NCI-H82 treated with DMSO at 0.1 percent for 48 hours (cell line): ENCODE measurements at regions not wholly inside any gene's neighbourhood (a gene's known extent, or its start where the extent isn't known, plus 50 kb on each side); places are given as distances from the start of the nearest gene placed in this dataset.
"Not testable (repeated sequence)": the region's sequence is repeated elsewhere in the genome, so short reads cannot be mapped to it uniquely, and the experiment has no call there.

Experiments used
- DNase-seq: peaks from one replicate; lab custom pipeline; 2025; ENCODE audit not compliant: unreplicated experiment; lab: John Stamatoyannopoulos, UW

DNA sequence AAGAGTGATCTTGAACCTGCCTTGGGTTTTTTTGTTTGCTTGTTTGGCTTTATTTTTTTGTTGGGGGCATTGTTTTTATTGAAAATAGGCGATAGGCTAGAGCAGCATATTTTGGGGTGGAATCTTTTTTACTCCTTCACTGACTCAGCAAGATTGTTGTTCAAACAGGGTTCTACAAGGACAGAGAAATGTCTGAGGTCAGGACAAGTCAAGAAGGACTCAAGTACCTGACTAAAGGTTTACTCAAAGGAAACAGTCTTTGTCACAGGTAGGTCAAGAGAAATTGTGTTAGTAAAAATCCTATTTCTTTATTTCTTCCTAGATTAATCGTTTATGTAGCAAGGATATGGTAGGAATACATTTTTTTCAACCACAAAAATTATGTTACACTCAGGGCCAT is 1564.0 kb upstream of the CDH9 start:
- DNase-seq = no peak

DNA sequence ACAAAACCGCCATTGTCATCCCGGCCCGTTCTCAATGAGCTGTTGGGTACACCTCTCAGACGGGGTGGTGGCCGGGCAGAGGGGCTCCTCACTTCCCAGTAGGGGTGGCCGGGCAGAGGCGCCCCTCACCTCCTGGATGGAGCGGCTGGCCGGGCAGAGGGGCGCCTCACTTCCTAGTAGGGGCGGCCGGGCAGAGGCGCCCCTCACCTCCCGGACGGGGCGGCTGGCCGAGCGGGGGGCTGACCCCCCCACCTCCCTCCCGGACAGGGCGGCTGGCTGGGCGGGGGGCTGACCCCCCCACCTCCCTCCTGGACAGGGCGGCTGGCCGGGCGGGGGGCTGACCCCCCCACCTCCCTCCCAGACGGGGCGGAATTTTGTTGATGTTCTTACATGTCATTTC is 1558.3 kb upstream of the CDH9 start:
- not testable (repeated sequence) for DNase-seq

DNA sequence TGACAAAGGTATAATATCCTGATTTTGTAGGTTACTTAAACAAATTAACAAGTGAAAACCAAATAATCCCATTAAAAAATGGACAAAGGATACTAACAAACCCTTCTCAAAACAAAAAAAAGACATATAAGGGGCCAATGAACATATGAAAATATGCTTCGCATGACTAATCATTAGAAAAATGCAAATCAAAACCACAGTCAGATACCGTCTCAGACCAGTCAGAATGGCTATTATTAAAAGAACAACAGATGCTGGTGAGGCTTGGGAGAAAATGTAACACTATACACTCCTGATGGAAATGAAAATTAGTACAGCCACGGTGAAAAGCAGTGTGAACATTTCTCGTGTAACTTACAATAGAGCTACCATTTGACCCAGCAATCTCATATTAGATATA is 1542.2 kb upstream of the CDH9 start:
- no peak for DNase-seq

DNA sequence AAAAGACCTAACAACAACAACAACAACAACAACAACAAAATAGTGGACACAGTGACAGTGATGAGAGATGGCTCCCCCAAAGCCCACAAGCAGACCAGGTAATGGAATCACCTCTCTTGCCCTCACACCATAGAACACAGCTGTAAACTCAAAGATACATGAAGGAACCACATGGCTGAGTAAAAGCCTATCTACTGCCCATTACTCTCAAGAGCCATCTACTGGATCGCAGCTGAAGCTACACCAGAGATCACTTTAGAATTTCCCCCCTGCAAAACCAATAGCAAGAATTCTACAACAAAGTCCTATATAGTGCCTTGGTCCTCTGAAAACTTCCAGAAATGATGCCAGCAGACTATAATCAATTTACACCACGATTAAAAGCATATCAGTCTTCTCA is 1537.6 kb upstream of the CDH9 start:
- no peak for DNase-seq

DNA sequence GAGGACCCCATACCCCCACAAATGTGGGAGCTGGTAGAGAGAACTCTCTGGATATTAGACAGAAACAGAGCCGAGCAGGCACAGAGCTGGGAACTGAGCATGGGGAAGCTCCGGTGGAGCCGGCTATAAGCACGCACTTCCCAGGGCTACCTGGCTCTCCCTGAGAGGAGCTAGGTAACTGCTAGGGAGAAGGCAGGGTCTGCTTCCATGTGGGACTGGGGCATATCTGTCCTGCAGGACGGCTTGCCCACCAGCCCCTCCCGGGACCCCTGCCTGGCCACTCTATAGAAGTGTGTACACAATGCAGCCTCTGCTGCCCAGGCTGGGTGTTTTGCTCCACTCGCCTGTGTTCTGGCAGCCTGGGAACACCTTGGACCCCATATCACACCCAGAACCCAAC is 1537.0 kb upstream of the CDH9 start:
- no peak for DNase-seq

DNA sequence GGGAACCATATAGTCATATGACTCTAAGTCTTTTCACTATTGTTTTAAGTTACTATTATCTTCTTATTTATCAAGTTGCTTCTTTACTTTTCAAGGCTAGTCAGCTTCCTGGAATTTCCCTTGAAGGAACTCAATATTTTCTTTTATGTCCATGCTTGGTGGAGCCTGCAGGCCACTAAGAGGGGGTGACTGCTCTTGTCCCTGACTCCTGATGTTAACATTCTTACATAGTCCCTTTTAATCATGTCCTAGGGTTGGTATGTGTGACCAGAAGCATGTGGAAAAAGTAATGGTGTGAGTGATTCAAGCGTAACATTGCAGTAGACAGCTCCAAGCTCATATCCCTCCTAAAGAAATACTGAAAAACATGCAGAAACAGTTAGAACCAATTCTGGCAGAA is 1536.2 kb upstream of the CDH9 start:
- DNase-seq = no peak

DNA sequence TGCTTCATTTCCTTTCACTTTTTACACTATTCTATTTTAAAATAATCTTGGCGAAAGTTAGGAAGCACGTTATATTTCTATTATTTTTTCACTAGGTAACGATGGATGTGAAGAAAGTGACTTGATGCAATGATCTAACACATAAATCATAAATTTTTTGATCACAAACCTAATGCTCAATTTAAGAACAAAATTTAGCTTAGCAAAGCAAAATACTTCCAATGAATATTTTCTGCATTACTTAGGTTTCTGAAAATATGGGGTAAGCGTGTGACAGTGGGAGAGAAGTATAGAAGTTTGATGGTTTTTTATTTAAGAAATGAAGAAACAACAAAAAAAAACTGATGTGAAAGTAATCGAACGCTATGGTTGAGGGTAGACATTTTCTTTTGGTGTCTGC is 1528.7 kb upstream of the CDH9 start:
- no peak for DNase-seq

DNA sequence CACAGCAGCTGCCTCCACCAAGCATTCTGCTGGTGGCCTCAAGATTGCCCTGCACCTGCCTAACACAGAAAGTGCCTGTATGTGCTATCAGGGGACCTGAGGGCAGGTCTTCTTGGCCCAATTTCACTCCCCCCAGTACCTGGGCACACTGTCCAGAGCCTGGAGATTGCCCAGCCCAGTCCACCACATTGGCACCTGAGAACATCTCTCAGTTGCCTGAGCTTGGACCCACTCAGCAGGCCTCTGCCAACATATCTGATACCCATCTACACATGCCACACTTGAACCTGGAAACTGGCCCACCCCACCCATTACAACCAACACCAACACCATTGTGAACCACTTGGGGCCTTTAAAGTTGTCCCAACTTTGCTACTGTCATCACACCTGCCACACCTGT is 1523.1 kb upstream of the CDH9 start:
- no peak for DNase-seq

DNA sequence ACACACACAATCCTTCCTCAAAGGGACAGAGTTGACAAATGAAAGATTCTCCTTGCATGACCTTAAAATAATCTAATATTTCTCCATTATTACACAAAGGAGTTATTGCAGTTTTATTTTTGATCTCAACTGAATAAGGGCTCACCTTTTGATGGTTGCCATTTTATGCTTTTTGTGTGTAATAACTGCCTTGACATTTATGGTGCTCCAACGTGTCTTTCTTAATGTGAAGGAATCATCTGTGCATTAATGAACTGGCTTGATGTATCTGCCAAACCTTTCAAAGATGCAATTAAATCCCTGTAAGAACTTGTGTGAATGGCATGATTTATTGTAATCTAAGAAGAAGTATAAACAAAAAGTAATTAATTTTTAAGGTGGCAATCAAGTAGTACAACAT is 1519.8 kb upstream of the CDH9 start:
- DNase-seq = no peak

DNA sequence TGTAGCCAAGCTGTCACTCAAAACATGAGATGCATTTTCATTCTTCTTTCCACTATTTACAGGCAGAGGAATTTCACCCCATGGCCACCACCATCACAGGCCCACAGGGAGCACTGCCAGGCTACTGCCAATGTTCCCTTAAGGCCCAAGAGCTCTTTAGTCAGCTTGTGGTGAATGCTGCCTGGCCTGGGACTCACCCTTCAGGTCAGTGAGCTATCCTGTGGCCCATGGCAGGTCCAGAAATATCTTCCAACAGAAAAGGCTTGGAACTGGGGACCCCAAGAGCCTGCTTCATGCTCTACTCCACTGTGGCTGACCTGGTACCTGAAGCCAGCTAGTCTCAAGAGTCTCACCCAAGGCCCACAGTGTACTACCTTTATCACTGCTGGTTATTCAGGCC is 1518.7 kb upstream of the CDH9 start:
- DNase-seq = no peak

DNA sequence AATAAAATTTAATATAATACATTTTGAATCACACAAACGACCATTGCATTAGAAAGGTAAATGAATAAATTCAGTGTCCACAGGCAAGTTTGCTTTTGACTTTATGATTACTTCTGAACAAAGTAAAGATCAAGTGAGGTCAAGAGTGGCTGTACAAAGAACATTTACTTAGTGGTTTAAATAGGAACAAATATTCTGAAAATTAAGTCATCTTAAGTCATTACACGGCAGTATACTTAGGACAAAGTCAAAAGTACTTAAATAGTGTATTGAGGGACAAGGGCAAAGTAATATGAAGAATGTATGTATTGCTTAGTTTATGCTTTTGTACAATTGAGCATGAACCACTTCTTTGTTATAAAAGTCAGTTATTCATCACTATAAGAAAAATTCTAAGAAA is 1511.2 kb upstream of the CDH9 start:
- DNase-seq = no peak

DNA sequence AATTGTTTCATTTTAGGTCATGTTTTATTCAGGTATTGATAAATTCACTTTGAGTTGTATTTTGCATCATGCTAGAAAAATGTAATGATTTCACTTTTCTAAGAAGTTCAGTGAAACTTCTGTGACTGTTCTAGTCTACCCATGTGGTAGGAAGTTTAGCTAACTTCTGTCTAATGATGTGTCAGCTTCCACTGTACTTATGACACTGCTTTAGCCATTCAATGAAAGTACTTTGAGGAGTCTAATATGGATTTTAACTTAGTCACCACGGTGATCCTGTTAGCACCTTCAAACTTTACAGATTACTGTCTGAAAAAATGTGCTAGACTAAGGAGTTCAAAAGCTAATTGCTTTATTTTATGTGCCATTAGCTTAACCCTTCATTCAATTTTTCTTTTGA is 1510.5 kb upstream of the CDH9 start:
- DNase-seq = no peak

DNA sequence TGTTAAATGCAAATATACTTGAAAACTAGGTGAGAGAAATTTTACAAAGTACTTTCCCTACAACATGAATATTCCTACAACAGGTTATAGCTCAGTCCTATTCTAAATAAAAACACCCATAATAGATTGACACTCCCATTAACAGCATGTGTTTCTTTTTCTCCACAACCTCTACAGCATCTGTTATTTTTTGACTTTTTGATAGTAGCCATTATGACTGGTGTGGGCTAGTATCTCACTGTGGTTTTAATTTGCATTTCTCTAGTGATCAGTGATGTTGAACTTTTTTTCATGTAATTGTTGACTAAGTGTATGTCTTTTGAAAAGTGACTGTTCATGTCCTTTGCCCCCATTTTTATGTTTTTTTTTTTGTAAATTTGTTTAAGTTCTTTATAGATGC is 1506.1 kb upstream of the CDH9 start:
- no peak for DNase-seq

DNA sequence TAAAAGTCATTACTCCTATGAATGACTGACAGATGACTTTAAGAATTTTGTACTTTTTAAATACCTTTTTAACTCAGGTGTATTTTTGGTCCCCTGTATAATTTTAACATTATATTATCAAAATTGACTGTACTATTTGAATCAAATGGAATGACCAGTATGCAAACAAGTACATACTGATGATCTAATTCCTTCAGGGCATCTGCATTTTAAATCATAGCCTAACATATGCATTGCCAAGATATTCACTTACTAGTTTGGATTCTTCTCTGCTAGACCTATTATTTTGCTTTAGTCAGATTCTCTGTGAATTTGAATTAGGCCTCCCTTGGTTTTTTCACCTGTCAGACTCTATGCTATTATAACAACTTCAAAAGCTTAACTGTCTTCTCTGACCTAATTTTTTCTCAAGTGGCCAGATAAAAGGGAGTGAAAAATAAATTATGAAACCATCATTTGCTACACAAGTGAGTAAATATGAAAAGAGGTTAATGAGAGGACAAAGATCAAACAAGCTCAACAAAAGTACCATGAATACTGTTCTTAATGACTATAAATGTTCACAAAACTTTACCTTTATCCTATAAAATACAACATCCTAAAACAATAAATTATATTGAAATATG is 1505.2 kb upstream of the CDH9 start:
- no peak for DNase-seq

DNA sequence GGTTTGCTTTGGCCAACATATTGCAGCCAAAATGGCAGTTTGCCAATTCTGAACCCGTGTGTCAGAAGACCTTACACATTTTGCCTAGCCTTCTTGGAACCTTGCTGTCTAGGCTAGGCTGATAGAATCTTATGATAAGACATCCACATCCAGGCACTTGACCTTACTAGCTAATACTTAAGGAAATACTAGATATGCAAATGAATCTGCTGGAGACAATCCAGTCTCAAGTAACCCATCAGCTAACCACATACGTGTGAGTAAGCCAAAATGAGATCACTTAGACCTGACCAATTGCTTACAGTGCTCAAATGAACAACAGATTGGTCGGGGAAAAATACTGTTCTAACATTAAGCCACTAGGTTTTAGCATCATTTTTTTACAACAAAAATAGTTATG is 1504.6 kb upstream of the CDH9 start:
- no peak for DNase-seq

DNA sequence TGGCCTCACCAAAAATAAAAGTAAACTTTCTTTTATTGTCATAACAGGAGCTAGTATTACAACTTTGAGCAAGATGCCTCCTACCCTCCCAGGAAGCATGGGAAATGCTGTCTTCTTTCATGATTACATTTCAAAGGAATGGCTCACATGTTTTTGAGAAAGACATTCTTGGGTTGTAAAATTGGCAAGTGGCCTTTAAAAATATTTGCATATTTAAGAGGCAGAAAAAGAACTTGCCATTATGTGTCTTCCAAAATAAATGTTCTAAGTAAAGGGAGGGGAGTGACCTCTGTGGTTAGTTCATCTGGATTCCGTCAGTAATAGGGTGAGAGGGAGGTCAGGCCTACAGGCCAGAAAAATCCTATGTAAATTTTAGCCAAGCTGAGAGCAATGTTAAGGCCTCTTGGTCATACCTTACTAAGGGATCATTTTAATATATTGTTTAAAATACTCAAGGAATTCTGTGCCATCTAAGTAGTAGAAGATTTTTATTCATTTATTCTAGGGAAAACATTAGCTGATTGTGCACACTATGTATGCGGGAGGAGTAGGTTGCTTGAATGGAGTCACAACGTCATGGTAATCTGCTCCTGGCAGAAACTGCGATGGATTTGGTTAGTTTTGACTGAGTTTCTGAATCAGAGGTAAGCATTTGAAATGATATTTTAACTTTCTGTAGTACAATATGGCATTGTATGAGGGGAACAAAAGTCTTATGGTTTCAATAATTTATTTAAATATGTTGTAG is 1485.7 kb upstream of the CDH9 start:
- DNase-seq = no peak

DNA sequence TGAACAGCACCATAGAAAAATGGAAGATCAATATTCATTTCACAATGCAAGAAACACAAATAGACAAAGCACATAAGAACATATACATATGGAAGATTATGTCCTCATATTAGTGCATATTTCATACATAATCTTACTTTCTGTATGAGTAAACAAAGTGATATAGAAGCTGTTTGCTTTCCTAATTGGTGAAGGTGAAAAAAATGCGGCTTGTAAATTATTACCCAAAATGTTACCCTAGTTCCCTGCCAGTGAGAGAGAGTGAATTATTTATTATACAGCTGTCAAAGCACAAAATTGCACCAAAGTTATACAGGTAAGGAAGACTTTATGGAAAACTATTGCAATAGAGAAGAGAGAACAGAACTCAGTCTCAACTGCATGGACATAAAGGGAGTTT is 1485.0 kb upstream of the CDH9 start:
- DNase-seq = no peak

DNA sequence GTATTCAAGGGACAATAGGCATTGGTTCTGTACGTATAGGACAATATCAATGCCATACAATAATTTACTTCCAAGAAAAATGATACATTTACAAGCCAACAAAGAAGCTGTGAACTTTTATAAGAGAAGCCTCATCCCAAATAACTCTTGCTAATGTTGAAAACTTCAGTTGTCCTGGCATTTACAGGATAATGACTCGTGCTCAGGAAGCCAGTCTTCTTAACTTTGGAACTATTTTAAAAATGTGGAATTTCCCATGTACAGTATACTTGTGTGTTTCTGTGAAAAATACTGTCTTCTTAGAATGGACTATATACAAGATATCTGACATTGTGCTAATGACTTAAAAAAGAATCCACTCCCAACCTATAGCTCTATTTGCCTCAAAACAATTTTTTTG is 1479.3 kb upstream of the CDH9 start:
- DNase-seq = no peak

DNA sequence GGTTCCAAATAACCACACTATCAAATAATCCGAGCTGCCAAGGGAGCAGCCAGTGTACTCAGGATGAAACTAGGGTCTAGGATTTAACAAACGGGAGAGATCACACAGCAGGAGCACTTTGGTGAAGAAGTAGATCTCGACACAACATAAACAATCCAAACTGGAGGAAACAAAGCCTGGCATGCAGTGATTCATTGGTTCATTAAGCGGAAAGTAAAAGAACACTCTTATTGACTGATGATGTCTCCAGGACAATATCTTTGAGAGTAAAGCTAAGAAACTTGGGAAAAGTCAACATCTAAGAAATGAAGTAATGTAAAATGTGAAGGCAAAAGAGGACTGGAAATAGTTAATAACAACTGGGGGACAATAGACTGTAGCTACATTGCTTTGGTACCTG is 1478.3 kb upstream of the CDH9 start:
- no peak for DNase-seq

DNA sequence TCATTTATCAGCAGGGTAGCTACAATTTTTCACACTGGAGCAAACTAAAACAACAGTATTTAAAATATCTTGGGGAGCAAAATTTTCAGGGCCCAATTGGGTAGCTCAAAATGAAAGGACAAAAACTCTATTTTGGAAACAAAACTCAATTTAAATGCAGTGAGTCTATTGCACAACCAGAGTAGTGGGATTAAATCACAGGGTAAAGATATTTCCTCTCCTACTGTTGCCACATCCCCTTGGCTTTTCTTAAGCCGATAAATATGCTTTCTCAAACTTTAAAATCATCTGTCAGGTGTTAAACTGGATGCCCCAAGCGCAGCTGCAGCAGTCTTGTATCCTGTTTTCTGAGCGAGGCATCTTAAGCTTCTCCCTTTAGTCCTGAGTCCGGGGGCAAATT is 1474.3 kb upstream of the CDH9 start:
- DNase-seq = no peak

DNA sequence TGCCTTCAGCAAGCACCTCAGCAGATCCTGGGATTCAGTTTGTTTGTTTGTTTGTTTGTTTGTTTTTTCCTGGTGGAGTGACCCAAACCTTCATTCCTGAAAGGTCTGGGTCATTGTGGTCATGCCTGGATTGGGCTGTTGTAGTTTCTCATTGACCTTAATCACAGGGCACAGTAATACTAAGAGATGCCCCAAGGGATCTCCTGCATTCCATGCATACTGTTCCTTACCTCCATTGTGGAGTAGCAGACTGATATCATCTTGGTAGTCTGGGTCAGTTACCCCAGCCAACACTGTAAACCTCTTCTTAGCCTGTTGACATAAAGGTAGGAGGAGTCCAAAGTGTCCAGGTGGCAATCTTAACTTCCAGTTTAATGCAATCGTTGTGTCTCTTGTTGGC is 1466.7 kb upstream of the CDH9 start:
- no peak for DNase-seq

DNA sequence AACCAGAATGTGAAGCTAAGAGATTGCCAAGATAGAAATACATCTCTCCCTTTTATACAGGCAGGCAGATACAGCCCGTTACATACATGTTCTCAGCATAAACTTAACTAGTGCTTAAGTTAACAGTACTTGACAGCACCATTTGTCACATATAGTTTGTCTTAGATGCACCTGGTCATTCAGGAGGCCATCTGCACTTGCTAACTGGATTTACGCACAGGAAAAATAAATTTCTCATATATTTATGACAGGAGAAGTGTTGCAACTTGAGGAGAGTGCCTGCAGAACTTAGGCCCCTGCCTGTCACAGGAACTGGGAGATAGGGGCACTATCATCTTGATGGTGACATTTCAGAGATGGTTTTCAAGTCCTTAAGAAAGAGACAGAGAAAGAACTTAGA is 1462.1 kb upstream of the CDH9 start:
- no peak for DNase-seq

DNA sequence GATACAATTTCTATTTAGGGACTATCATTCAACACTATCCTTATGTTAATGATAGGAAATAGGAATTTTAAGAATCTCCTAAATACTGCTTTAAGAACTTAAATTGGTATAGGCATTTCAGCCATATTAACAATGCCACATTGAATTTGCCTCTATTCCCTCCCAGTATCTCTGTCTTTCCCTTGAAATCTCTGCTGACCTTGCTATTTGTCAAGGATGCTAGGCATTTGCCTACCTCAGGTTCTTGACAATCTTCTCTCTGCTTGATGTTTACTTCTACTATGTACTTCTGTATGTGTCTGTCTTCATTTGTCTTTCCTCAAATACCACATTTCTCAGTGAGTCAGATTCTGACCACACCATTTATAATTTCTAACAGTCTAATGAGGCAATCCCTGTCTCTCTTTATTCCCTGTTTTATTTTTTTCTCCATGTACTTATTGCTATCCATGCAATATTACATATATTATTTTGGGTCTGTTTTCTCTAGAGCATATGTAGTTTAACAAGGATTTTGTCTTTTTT is 1461.4 kb upstream of the CDH9 start:
- DNase-seq = no peak
